HT-29 (cell line): ENCODE measurements at regions not wholly inside any gene's neighbourhood (a gene's known extent, or its start where the extent isn't known, plus 50 kb on each side); places are given as distances from the start of the nearest gene placed in this dataset.
"Not testable (repeated sequence)": the region's sequence is repeated elsewhere in the genome, so short reads cannot be mapped to it uniquely, and the experiment has no call there.

Source experiments
- DNase-seq: peaks from one replicate; pipeline ENCODE4 v3.0.0-alpha.2; 2015; ENCODE audit warnings: low spot score

GRCh38 chr14:40694023-40694422, 912.7 kb upstream of the LRFN5 start:
- no peak for DNase-seq

GRCh38 chr14:40691066-40691465, 915.6 kb upstream of the LRFN5 start:
- no peak for DNase-seq

- DNase-seq, result no peak
Measured at GRCh38 chr14:40685764-40686163, 920.9 kb upstream of the LRFN5 start.

- DNase-seq, result no peak
Measured at GRCh38 chr14:40684328-40684727, 922.3 kb upstream of the LRFN5 start.

GRCh38 chr14:40682131-40682913, 924.4 kb upstream of the LRFN5 start:
- no peak for DNase-seq

- DNase-seq, result no peak
Measured at GRCh38 chr14:40679256-40679655, 927.4 kb upstream of the LRFN5 start.

- not testable (repeated sequence) for DNase-seq
Measured at GRCh38 chr14:40677206-40677605, 929.5 kb upstream of the LRFN5 start.

- DNase-seq, result no peak
Measured at GRCh38 chr14:40674502-40674901, 932.2 kb upstream of the LRFN5 start.

GRCh38 chr14:40656311-40656710, 950.4 kb upstream of the LRFN5 start:
- DNase-seq, result no peak

GRCh38 chr14:40652089-40652691, 954.5 kb upstream of the LRFN5 start:
- no peak for DNase-seq

GRCh38 chr14:40630471-40630870, 976.2 kb upstream of the LRFN5 start:
- no peak for DNase-seq

- not testable (repeated sequence) for DNase-seq
Measured at GRCh38 chr14:40629551-40630137, 977.0 kb upstream of the LRFN5 start.

GRCh38 chr14:40629144-40629543, 977.5 kb upstream of the LRFN5 start:
- no peak for DNase-seq

GRCh38 chr14:40623643-40624042, 983.0 kb upstream of the LRFN5 start:
- DNase-seq, result no peak

- DNase-seq, result no peak
Measured at GRCh38 chr14:40618225-40618898, 988.3 kb upstream of the LRFN5 start.

GRCh38 chr14:40616579-40616978, 990.1 kb upstream of the LRFN5 start:
- no peak for DNase-seq

- no peak for DNase-seq
Measured at GRCh38 chr14:40601063-40601462, 1005.6 kb upstream of the LRFN5 start.

GRCh38 chr14:40599725-40600124, 1007.0 kb upstream of the LRFN5 start:
- DNase-seq, result no peak

GRCh38 chr14:40581264-40581663, 1025.4 kb upstream of the LRFN5 start:
- DNase-seq, result no peak

- no peak for DNase-seq
Measured at GRCh38 chr14:40576880-40577478, 1029.7 kb upstream of the LRFN5 start.

- no peak for DNase-seq
Measured at GRCh38 chr14:40574780-40575179, 1031.9 kb upstream of the LRFN5 start.

- no peak for DNase-seq
Measured at GRCh38 chr14:40525314-40525713, 1081.4 kb upstream of the LRFN5 start.
